IMR-90 (cell line): ENCODE measurements at regions not wholly inside any gene's neighbourhood (a gene's known extent, or its start where the extent isn't known, plus 50 kb on each side); places are given as distances from the start of the nearest gene placed in this dataset.

Experiments
- ATAC-seq: fragments of 200-7000 bp; cut with Tn5 transposase; 2 replicates; pipeline ENCODE4 v1.9.1; 2020; ENCODE audit warnings: low read depth, mild to moderate bottlenecking, moderate library complexity
- BruUV-seq: library from RNA; stranded (reverse); fragments of 400-500 nt; replicated peaks from 2 replicates; lab custom pipeline; 2021; lab: Mats Ljungman, UMichigan
- CTCF ChIA-PET: fragments of 300-600 bp; formaldehyde crosslinking; extraction: SDS; loops from one replicate; lab custom pipeline; 2021; ENCODE audit warnings: antibody characterized with exemption; lab: Yijun Ruan, JAX
- POLR2A ChIA-PET: fragments of 300-600 bp; sonication (Branson Sonifier 250); formaldehyde crosslinking; loops from one replicate; lab custom pipeline; 2022; ENCODE audit warnings: antibody characterized with exemption; ENCODE audit not compliant: unreplicated experiment; lab: Charles Lee
- DNase-seq: peaks from one replicate; pipeline ENCODE4 v3.0.0; 2013
- H2AFZ ChIP-seq: replicated peaks from 2 replicates; pipeline ENCODE3; 2013; ENCODE audit warnings: low read length, mild to moderate bottlenecking; ENCODE audit not compliant: poor library complexity
- H2AK5ac ChIP-seq: 2 replicates; pipeline ENCODE4 v1.6.1; 2013; ENCODE audit warnings: low read depth, low read length, inconsistent platforms
- H2AK9ac ChIP-seq: replicated peaks from 2 replicates; pipeline ENCODE3; 2013; ENCODE audit warnings: mild to moderate bottlenecking, low read depth, low read length, moderate library complexity; ENCODE audit not compliant: poor library complexity
- H2BK120ac ChIP-seq: 2 replicates; pipeline ENCODE4 v1.6.1; 2013; ENCODE audit warnings: low read depth, low read length, inconsistent platforms
- H2BK15ac ChIP-seq: 3 replicates; pipeline ENCODE4 v1.6.1; 2013; ENCODE audit warnings: low read depth, low read length, inconsistent platforms
- H2BK20ac ChIP-seq: 2 replicates; pipeline ENCODE4 v1.6.1; 2013; ENCODE audit warnings: low read depth, mild to moderate bottlenecking, inconsistent platforms, low read length, moderate library complexity
- H2BK5ac ChIP-seq: 2 replicates; pipeline ENCODE4 v1.6.1; 2013; ENCODE audit warnings: mild to moderate bottlenecking, low read depth, low read length, inconsistent platforms; ENCODE audit not compliant: poor library complexity, severe bottlenecking
- H3K14ac ChIP-seq: replicated peaks from 2 replicates; pipeline ENCODE4 v1.6.1; 2013; ENCODE audit warnings: low read depth, low read length, inconsistent platforms
- H3K18ac ChIP-seq: 2 replicates; pipeline ENCODE4 v1.6.1; 2013; ENCODE audit warnings: low read depth, low read length, control low read depth
- H3K23ac ChIP-seq: 2 replicates; pipeline ENCODE4 v1.6.1; 2013; ENCODE audit warnings: low read depth, low read length, inconsistent platforms
- H3K27ac ChIP-seq: 2 replicates; pipeline ENCODE4 v1.5.1; 2013; ENCODE audit warnings: mild to moderate bottlenecking, control low read depth, low read length; ENCODE audit not compliant: insufficient read depth
- H3K27me3 ChIP-seq: 2 replicates; pipeline ENCODE4 v1.6.1; 2013; ENCODE audit warnings: low read length; ENCODE audit not compliant: control insufficient read depth, insufficient read depth
- H3K36me3 ChIP-seq: 2 replicates; pipeline ENCODE4 v1.6.1; 2013; ENCODE audit warnings: low read length, mixed read lengths; ENCODE audit not compliant: control insufficient read depth, insufficient read depth
- H3K4ac ChIP-seq: 2 replicates; pipeline ENCODE4 v1.6.1; 2013; ENCODE audit warnings: low read depth, low read length, inconsistent platforms
- H3K4me1 ChIP-seq: 2 replicates; pipeline ENCODE4 v1.6.1; 2013; ENCODE audit warnings: low read length, mixed read lengths; ENCODE audit not compliant: control insufficient read depth, insufficient read depth
- H3K4me2 ChIP-seq: 2 replicates; pipeline ENCODE4 v1.6.1; 2013; ENCODE audit warnings: low read depth, mild to moderate bottlenecking, control low read depth, low read length, moderate library complexity
- H3K4me3 ChIP-seq: 2 replicates; pipeline ENCODE4 v1.5.1; 2013; ENCODE audit warnings: low read depth, mild to moderate bottlenecking, control low read depth, low read length, moderate library complexity; ENCODE audit not compliant: insufficient read depth
- H3K56ac ChIP-seq: 2 replicates; pipeline ENCODE4 v1.6.1; 2013; ENCODE audit warnings: low read length, inconsistent platforms; ENCODE audit not compliant: insufficient read depth; ENCODE audit errors: extremely low read depth
- H3K79me1 ChIP-seq, 2 experiments: 2 replicates each; pipeline ENCODE4 v1.6.1; 2013; ENCODE audit warnings: low read length in 2 of 2, inconsistent platforms in 1 of 2, low read depth in 1 of 2
- H3K9ac ChIP-seq: 2 replicates; pipeline ENCODE4 v1.6.1; 2013; ENCODE audit warnings: low read depth, low read length, control low read depth
- H3K9me1 ChIP-seq: 2 replicates; pipeline ENCODE4 v1.6.1; 2013; ENCODE audit warnings: low read length, inconsistent platforms; ENCODE audit not compliant: insufficient read depth
- H3K9me3 ChIP-seq: 2 replicates; pipeline ENCODE4 v1.6.1; 2013; ENCODE audit warnings: low read length; ENCODE audit not compliant: control insufficient read depth, insufficient read depth
- H4K20me1 ChIP-seq: 2 replicates; pipeline ENCODE4 v1.6.1; 2013; ENCODE audit warnings: low read length, inconsistent platforms; ENCODE audit not compliant: insufficient read depth
- H4K5ac ChIP-seq: 2 replicates; pipeline ENCODE4 v1.6.1; 2013; ENCODE audit warnings: mild to moderate bottlenecking, low read depth, low read length, control low read depth
- H4K8ac ChIP-seq, 2 experiments: 2 replicates each; pipeline ENCODE4 v1.6.1; 2013; ENCODE audit warnings: low read depth in 2 of 2, low read length in 2 of 2, control low read depth in 1 of 2, inconsistent platforms in 1 of 2
- H4K91ac ChIP-seq: 2 replicates; pipeline ENCODE4 v1.6.1; 2013; ENCODE audit warnings: low read depth, low read length, inconsistent platforms; ENCODE audit not compliant: insufficient read depth
- BHLHE40 ChIP-seq: fragments of 150-350 bp; IDR thresholded peaks from 2 replicates; pipeline ENCODE4 v1.6.1; 2016; ENCODE audit warnings: mild to moderate bottlenecking, low read depth, low read length
- CEBPB ChIP-seq: IDR thresholded peaks from 2 replicates; pipeline ENCODE4 v1.6.1; 2012; ENCODE audit warnings: low read depth, low read length, improper control_type of control experiment
- CHD1 ChIP-seq: IDR thresholded peaks from 2 replicates; pipeline ENCODE4 v1.6.1; 2012; ENCODE audit warnings: low read depth, low read length, improper control_type of control experiment
- FOS ChIP-seq: fragments of 150-350 bp; IDR thresholded peaks from 2 replicates; pipeline ENCODE4 v1.6.1; 2016; ENCODE audit warnings: low read depth, low read length
- MAFK ChIP-seq: IDR thresholded peaks from 2 replicates; pipeline ENCODE4 v1.6.1; 2012; ENCODE audit warnings: low read depth, low read length, improper control_type of control experiment
- MAZ ChIP-seq: IDR thresholded peaks from 2 replicates; pipeline ENCODE4 v1.6.1; 2012; ENCODE audit warnings: low read depth, mild to moderate bottlenecking, low read length, improper control_type of control experiment, moderate library complexity, borderline replicate concordance
- MXI1 ChIP-seq: IDR thresholded peaks from 2 replicates; pipeline ENCODE4 v1.6.1; 2012; ENCODE audit warnings: low read depth, mild to moderate bottlenecking, low read length, moderate library complexity, borderline replicate concordance
- NFE2L2 ChIP-seq: fragments of 150-350 bp; IDR thresholded peaks from 2 replicates; pipeline ENCODE4 v1.6.1; 2016; ENCODE audit warnings: low read depth, mild to moderate bottlenecking, low read length
- POLR2A ChIP-seq: IDR thresholded peaks from 2 replicates; pipeline ENCODE4 v1.6.1; 2012; ENCODE audit warnings: mild to moderate bottlenecking, low read depth, low read length
- RAD21 ChIP-seq: IDR thresholded peaks from 2 replicates; pipeline ENCODE4 v1.6.1; 2012; ENCODE audit warnings: low read length, improper control_type of control experiment
- RCOR1 ChIP-seq: IDR thresholded peaks from 2 replicates; pipeline ENCODE4 v1.6.1; 2012; ENCODE audit warnings: mild to moderate bottlenecking, low read length, improper control_type of control experiment; ENCODE audit not compliant: insufficient replicate concordance
- RFX5 ChIP-seq: IDR thresholded peaks from 2 replicates; pipeline ENCODE4 v1.8.0; 2012; ENCODE audit warnings: low read depth, mild to moderate bottlenecking, low read length, moderate library complexity
- SMC3 ChIP-seq: fragments of 150-350 bp; IDR thresholded peaks from 2 replicates; pipeline ENCODE4 v1.6.1; 2016; ENCODE audit warnings: low read depth, mild to moderate bottlenecking, antibody characterized with exemption, low read length, moderate library complexity
- WGBS, 2 experiments: methylation state at CpG; one replicate each; pipeline versions ENCODE4 v1.1.5 to v1.1.7; 2013; ENCODE audit warnings: missing lambda C conversion rate in 2 of 2; ENCODE audit not compliant: insufficient read length in 1 of 2; ENCODE audit errors: extremely low coverage in 2 of 2; 5-methylcytosine and 5-hydroxymethylcytosine counted together
- dilution Hi-C: fragments of 300-500 bp; cut with HindIII; formaldehyde crosslinking; loops from one replicate; pipeline ENCODE4 v1.14.3; 2018; ENCODE audit warnings: low sequenced_read_pairs; ENCODE audit not compliant: unreplicated experiment
- in situ Hi-C: fragments of 300-500 bp; cut with MboI; formaldehyde crosslinking; loops from 3 replicates; pipeline ENCODE4 v1.14.3; 2019; ENCODE audit warnings: low sequenced_read_pairs, inconsistent platforms, mixed read lengths
- intact Hi-C: fragments of 100-400 bp; cut with micrococcal nuclease; formaldehyde crosslinking; loops from 2 replicates; pipeline ENCODE4 v1.10.0; 2022
- TF ChIP-seq, protein P1 (sequence below): conservative IDR thresholded peaks from 2 replicates; pipeline ENCODE4 v1.5.1; 2012; ENCODE audit warnings: mild to moderate bottlenecking, low read depth, low read length, improper control_type of control experiment
- TF ChIP-seq, protein P2 (sequence below): fragments of 150-350 bp; IDR thresholded peaks from 2 replicates; pipeline ENCODE4 v1.6.1; 2016; ENCODE audit warnings: low read depth, mild to moderate bottlenecking, low read length, moderate library complexity, borderline replicate concordance
- TF ChIP-seq, protein P3 (sequence below): fragments of 150-350 bp; IDR thresholded peaks from 2 replicates; pipeline ENCODE4 v1.6.1; 2017; ENCODE audit warnings: mild to moderate bottlenecking, antibody characterized with exemption, low read length, low read depth

DNA sequence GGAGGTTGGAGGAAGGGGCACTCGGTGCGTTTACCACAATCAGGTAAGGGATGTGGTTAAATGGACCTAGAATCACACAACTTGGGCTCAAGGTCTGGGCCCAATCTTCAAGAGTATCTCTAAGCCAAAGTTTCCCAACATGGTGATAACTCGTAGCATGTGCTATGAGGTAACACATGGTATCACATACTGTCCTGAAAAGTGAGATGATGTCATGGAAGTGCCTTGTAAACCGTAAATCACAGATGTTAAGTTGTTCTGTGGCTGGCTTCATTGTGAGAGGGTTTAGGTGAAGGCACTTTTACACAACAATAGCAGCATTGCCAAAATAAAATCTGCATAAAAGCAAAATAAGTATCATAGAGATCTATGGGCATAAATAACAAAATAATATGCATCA, 551.8 kb downstream of the PLCL1 start:
- no peak overlapping the region for H3K23ac ChIP-seq
- H2BK20ac ChIP-seq = no peak overlapping the region
- no peaks in the 10 kb centered on the region for H3K36me3 ChIP-seq
- H4K20me1 ChIP-seq = no peaks in the 10 kb centered on the region
- H3K9ac ChIP-seq = no peak overlapping the region
- DNase-seq = no peak
- H2AFZ ChIP-seq = no peak overlapping the region
- ATAC-seq = no peak
- H3K14ac ChIP-seq = no peak overlapping the region
- no peak overlapping the region for H2AK9ac ChIP-seq
- no peak overlapping the region for H4K91ac ChIP-seq
- H2AK5ac ChIP-seq = no peak overlapping the region
- dilution Hi-C loops = no loop called here
- H3K9me1 ChIP-seq = no peaks in the 10 kb centered on the region
- H3K27ac ChIP-seq = no peak overlapping the region
- H3K79me1 ChIP-seq = no peaks in the 10 kb centered on the region
- POLR2A ChIA-PET = no interaction called here
- H2BK120ac ChIP-seq = no peak overlapping the region
- H2BK5ac ChIP-seq = no peak overlapping the region
- no peaks in the 10 kb centered on the region for H3K9me3 ChIP-seq
- intact Hi-C loops = no loop called here
- no peak overlapping the region for H4K8ac ChIP-seq
- H3K27me3 ChIP-seq = no peaks in the 10 kb centered on the region
- H3K4ac ChIP-seq = no peak overlapping the region
- CTCF ChIA-PET = no interaction called here
- H3K4me2 ChIP-seq = no peak overlapping the region
- in situ Hi-C loops = no loop called here
- H3K4me1 ChIP-seq = no peaks in the 10 kb centered on the region
- WGBS, 2 experiments = no CpG with 5 or more reads among the region's 4 CpGs
- H4K5ac ChIP-seq = no peak overlapping the region
- no peak overlapping the region for H3K18ac ChIP-seq
- no TSS peak for BruUV-seq
- TF ChIP-seq CEBPB (no peak), POLR2A (no peak), RAD21 (no peak), RFX5 (no peak), FOS (no peak), MAFK (no peak), BHLHE40 (no peak), CHD1 (no peak), MXI1 (no peak), MAZ (no peak), SMC3 (no peak), RCOR1 (no peak), NFE2L2 (no peak)
- TF ChIP-seq, protein P1, sequence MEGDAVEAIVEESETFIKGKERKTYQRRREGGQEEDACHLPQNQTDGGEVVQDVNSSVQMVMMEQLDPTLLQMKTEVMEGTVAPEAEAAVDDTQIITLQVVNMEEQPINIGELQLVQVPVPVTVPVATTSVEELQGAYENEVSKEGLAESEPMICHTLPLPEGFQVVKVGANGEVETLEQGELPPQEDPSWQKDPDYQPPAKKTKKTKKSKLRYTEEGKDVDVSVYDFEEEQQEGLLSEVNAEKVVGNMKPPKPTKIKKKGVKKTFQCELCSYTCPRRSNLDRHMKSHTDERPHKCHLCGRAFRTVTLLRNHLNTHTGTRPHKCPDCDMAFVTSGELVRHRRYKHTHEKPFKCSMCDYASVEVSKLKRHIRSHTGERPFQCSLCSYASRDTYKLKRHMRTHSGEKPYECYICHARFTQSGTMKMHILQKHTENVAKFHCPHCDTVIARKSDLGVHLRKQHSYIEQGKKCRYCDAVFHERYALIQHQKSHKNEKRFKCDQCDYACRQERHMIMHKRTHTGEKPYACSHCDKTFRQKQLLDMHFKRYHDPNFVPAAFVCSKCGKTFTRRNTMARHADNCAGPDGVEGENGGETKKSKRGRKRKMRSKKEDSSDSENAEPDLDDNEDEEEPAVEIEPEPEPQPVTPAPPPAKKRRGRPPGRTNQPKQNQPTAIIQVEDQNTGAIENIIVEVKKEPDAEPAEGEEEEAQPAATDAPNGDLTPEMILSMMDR = no peak
- TF ChIP-seq, protein P2, sequence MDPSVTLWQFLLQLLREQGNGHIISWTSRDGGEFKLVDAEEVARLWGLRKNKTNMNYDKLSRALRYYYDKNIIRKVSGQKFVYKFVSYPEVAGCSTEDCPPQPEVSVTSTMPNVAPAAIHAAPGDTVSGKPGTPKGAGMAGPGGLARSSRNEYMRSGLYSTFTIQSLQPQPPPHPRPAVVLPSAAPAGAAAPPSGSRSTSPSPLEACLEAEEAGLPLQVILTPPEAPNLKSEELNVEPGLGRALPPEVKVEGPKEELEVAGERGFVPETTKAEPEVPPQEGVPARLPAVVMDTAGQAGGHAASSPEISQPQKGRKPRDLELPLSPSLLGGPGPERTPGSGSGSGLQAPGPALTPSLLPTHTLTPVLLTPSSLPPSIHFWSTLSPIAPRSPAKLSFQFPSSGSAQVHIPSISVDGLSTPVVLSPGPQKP = no peak
- TF ChIP-seq, protein P3, sequence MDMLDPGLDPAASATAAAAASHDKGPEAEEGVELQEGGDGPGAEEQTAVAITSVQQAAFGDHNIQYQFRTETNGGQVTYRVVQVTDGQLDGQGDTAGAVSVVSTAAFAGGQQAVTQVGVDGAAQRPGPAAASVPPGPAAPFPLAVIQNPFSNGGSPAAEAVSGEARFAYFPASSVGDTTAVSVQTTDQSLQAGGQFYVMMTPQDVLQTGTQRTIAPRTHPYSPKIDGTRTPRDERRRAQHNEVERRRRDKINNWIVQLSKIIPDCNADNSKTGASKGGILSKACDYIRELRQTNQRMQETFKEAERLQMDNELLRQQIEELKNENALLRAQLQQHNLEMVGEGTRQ = no peak
- no peak overlapping the region for H3K4me3 ChIP-seq
- H2BK15ac ChIP-seq = no peak overlapping the region
- H3K56ac ChIP-seq = no peak overlapping the region
